Activated naive CD8-positive, alpha-beta T cell treated with anti-CD3 and anti-CD28 coated beads, Interleukin-2, amount 10 ng/mL, durations not matched to agents 7 days and 5 days (primary cell): ENCODE measurements at regions not wholly inside any gene's neighbourhood (a gene's known extent, or its start where the extent isn't known, plus 50 kb on each side); places are given as distances from the start of the nearest gene placed in this dataset.
A peak's percentile ranks its signal among the peaks of the same experiment; 100 is the strongest.
"Not testable (repeated sequence)": the region's sequence is repeated elsewhere in the genome, so short reads cannot be mapped to it uniquely, and the experiment has no call there.

Source experiments
- ATAC-seq: fragments of 150-1000 bp; cut with Tn5 transposase; one replicate; pipeline ENCODE4 v1.10.0; 2021; ENCODE audit warnings: low read depth, moderate library complexity
- POLR2A ChIA-PET: fragments of 350-600 bp; sonication (Branson Sonifier 250); formaldehyde crosslinking; loops from one replicate; lab custom pipeline; 2021; ENCODE audit warnings: antibody characterized with exemption; lab: Charles Lee
- DNase-seq: peaks from one replicate; pipeline ENCODE4 v3.0.0; 2021
- H3K27ac Mint-ChIP-seq: one replicate; pipeline ENCODE4 v1.8.0; 2022; ENCODE audit warnings: mild to moderate bottlenecking, mixed read lengths
- H3K27me3 Mint-ChIP-seq: one replicate; pipeline ENCODE4 v1.8.0; 2022; ENCODE audit warnings: mild to moderate bottlenecking, moderate library complexity, mixed read lengths
- H3K36me3 Mint-ChIP-seq: one replicate; pipeline ENCODE4 v1.8.0; 2021; ENCODE audit warnings: mild to moderate bottlenecking, mixed read lengths
- H3K4me1 Mint-ChIP-seq: one replicate; pipeline ENCODE4 v1.8.0; 2021; ENCODE audit warnings: mixed read lengths
- H3K4me3 Mint-ChIP-seq: one replicate; pipeline ENCODE4 v1.8.0; 2022; ENCODE audit warnings: mild to moderate bottlenecking, moderate library complexity, mixed read lengths
- H3K9me3 Mint-ChIP-seq: one replicate; pipeline ENCODE4 v1.8.0; 2021; ENCODE audit warnings: mixed read lengths

DNA sequence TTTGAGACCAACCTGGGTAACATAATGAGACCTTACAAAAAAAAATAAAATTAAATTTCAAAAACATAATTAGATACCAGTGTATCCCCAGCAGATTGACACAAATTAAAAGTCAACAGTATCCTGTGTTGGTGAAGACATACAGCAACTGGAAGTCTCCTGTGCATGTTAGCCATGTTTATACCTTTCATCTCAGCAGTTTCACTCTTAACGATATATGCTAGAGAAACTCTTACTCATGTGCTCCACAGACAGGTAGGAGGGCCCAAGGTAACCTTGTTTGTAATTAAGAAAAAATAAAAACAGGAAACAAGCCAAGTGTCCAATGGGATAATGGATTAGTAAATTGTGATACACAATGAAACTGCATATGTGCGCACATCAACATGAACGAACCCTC, 50.1 kb upstream of the N4BP3 start:
- no peaks in the 10 kb centered on the region for H3K9me3 Mint-ChIP-seq

DNA sequence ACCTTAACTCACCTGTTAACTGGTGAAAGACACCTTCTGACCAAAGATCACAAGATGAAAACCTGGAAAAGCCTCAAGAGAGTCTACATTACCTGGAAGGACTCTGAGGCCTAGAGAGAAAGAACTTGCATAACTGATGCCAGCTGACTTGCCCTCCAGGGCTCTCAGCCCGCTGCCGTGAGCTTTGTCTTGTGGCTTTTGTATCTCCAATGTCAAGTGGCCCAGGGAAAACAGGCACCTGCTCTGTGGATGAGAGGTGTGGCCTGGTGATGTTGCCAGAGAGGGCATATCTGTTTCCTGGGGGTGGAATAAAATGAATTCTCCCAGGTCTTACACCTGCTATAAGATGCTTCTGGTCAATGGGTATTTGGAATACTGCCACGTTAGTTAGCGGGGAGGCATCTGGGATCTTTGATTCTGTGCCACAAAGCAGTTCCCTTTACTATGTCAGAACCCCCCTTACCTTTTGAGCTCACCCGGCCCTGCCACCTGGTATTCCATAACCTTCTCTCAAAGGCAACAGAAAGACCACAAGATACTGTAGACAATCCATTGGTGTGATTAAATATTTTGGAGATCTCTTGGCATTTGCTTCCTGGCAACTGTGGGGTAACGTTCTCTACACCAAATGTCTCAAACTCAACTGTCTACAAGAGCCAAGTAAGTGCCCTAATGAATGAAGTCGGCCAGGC, 54.9 kb upstream of the N4BP3 start:
- no peaks in the 10 kb centered on the region for H3K9me3 Mint-ChIP-seq
- peaks cover 5% of the 10 kb centered on the region for H3K27me3 Mint-ChIP-seq
- ATAC-seq: no peak

More for the DNA sequence above, 50.1 kb upstream of the N4BP3 start:
- ATAC-seq (no peak), DNase-seq (no peak)
- POLR2A ChIA-PET: no interaction called here
- Mint-ChIP-seq H3K27me3 (peaks cover 14% of the 10 kb centered on the region), H3K36me3 (no peaks in the 10 kb centered on the region), H3K4me3 (no peak overlapping the region), H3K27ac (no peak overlapping the region), H3K4me1 (peaks cover 11% of the 10 kb centered on the region)

DNA sequence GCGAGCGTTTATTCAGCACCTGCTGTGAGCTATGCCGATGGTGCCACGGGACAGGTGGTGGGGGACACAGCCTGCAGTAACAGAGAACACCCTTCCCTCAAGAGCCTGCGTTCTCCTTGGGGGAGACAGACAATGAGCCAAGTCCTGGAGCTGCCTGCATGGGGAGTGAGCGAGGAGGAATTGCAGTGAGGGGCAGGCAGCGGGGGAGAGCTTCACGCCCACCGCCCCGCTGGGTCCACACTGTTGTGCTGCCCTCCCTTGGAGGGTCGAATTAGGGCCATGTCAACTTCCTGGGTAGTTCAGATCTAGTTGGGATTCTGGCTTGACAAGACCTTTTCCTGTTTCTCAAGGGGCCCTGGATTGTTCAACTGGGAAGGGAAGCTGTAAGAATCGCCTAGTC, 55.5 kb upstream of the N4BP3 start:
- DNase-seq: no peak
- Mint-ChIP-seq H3K4me1 (peaks cover 6% of the 10 kb centered on the region), H3K36me3 (no peaks in the 10 kb centered on the region), H3K4me3 (no peak overlapping the region), H3K27me3 (peaks cover 5% of the 10 kb centered on the region), H3K27ac (no peak overlapping the region), H3K9me3 (no peaks in the 10 kb centered on the region)
- no peak for ATAC-seq
- POLR2A ChIA-PET: no interaction called here

More for the DNA sequence above, 54.9 kb upstream of the N4BP3 start:
- no peaks in the 10 kb centered on the region for H3K36me3 Mint-ChIP-seq
- H3K4me1 Mint-ChIP-seq: peaks cover 6% of the 10 kb centered on the region
- H3K27ac Mint-ChIP-seq: no peak overlapping the region
- H3K4me3 Mint-ChIP-seq: no peak overlapping the region
- POLR2A ChIA-PET: interaction anchor here (0.7 kb wide), 1 partner anchor 59 kb away, joined by 7 read pairs; no protein-coding TSS in a partner anchor
- DNase-seq: no peak

GRCh38 chr5:178056935-178057334, 56.4 kb upstream of the N4BP3 start:
- no peak overlapping the region for H3K27ac Mint-ChIP-seq
- peaks cover 5% of the 10 kb centered on the region for H3K27me3 Mint-ChIP-seq
- POLR2A ChIA-PET: no interaction called here
- no peak for DNase-seq
- H3K4me3 Mint-ChIP-seq: no peak overlapping the region
- no peak for ATAC-seq
- H3K36me3 Mint-ChIP-seq: no peaks in the 10 kb centered on the region
- no peaks in the 10 kb centered on the region for H3K4me1 Mint-ChIP-seq
- no peaks in the 10 kb centered on the region for H3K9me3 Mint-ChIP-seq

DNA sequence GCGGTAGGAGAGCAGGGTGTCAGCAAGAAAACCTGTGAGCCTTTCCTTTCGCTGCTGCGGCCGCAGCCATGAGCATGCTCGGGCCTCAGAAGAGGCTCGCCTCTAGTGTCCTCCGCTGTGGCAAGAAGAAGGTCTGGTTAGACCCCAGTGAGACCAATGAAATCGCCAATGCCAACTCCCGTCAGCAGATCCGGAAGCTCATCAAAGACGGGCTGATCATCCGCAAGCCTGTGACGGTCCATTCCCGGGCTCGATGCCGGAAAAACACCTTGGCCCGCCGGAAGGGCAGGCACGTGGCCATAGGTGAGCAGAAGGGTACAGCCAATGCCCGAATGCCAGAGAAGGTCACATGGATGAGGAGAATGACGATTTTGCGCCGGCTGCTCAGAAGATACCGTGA, 57.8 kb upstream of the N4BP3 start:
- DNase-seq, H3K27ac Mint-ChIP-seq, H3K36me3 Mint-ChIP-seq, H3K27me3 Mint-ChIP-seq, POLR2A ChIA-PET, ATAC-seq, H3K9me3 Mint-ChIP-seq, H3K4me3 Mint-ChIP-seq, H3K4me1 Mint-ChIP-seq: not testable (repeated sequence)

DNA sequence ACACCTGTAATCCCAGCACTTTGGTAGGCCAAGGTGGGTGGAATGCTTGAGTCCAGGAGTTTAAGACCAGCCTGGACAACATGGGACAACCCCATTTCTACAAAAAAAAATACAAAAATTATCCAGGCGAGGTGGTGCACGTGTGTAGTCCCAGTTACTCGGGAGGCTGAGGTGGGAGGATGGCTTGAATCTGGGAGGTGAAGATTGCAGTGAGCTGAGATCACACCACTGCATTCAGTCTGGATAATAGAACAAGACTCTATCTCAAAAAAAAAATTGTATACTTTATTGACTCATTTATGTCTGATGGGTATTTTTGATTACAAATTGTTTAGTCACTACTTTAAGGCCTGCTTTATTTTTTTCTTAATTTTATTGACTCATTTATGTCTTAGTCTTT, 56.0 kb upstream of the PROP1 start:
- DNase-seq, H3K36me3 Mint-ChIP-seq, H3K4me1 Mint-ChIP-seq, H3K4me3 Mint-ChIP-seq, POLR2A ChIA-PET, ATAC-seq, H3K27ac Mint-ChIP-seq, H3K9me3 Mint-ChIP-seq, H3K27me3 Mint-ChIP-seq: not testable (repeated sequence)

GRCh38 chr5:178050873-178051272, 54.8 kb upstream of the PROP1 start:
- H3K27me3 Mint-ChIP-seq, ATAC-seq, POLR2A ChIA-PET: not testable (repeated sequence)

DNA sequence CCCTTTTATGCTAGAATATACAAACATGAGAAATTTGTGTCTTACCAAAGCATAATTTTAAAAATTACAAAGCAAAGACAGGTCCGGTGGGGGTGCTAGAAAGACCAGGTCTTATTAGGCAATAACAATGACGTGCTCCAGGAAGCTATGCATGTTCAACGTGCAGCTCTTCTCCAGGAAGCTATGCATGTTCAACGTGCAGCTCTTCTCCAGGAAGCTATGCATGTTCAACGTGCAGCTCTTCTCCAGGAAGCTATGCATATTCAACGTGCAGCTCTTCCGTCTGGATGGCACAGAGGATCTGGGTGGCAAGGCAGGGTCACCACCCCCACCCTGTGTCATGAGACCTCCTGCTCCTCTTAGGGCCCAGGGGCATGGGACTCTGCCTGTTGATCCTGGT, 51.9 kb upstream of the PROP1 start:
- H3K27me3 Mint-ChIP-seq, H3K9me3 Mint-ChIP-seq, H3K4me1 Mint-ChIP-seq, ATAC-seq, H3K27ac Mint-ChIP-seq, DNase-seq, H3K4me3 Mint-ChIP-seq, H3K36me3 Mint-ChIP-seq, POLR2A ChIA-PET: not testable (repeated sequence)

More at GRCh38 chr5:178050873-178051272, 54.8 kb upstream of the PROP1 start:
- not testable (repeated sequence) for H3K4me1 Mint-ChIP-seq, H3K36me3 Mint-ChIP-seq, H3K9me3 Mint-ChIP-seq, DNase-seq, H3K27ac Mint-ChIP-seq, H3K4me3 Mint-ChIP-seq

DNA sequence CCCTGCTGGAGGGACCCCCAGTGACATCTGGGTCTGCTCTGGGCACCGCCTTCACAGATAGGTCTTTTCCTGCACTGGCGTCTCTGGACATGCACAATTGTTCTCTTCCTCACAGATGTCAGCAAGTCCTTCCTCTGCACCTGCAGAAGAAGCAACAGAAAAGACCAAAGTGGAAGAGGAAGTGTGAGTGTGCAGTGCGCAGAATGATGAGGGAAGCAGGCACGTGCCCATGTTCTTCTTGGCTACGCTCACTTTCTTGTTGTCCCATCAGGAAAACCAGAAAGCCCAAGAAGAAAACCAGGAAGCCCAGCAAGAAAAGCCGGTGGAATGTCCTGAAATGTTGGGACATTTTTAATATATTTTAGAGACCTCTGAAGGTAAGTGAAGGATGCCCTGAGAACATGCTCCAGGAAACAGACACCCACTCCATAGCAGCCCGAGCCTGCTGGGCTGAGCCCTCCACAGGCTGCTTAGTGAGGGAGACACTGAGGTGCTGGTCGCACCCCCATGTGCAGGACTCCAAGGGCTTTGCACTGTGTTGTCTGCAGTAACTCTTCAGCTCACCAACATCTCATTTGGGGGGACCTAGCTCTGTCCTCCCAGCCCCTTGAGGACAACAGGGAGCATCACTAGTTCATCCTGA, 50.8 kb upstream of the PROP1 start:
- POLR2A ChIA-PET, DNase-seq, H3K36me3 Mint-ChIP-seq, ATAC-seq, H3K27me3 Mint-ChIP-seq, H3K4me1 Mint-ChIP-seq, H3K9me3 Mint-ChIP-seq, H3K4me3 Mint-ChIP-seq: not testable (repeated sequence)
- peak overlapping the region; percentile 76 for H3K27ac Mint-ChIP-seq

DNA sequence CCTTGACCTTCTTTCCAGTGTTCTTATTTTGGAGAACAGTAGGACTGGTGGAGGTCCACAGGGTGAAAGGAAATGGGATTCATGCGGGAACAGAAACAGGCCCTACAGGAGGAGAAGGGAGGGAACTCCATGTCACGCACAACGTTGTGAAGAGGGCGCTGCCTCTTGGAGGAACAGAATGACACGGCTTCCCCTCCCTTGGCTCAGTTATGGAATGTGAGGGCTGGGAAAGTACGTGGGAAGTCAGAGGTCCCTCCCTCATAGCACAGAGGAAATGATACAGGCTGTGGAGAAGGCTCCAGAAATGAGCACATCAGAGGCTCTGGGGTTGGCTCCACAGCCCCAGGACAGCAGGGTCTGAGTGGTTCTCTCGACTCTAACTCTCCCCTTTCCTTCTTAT, 49.9 kb upstream of the PROP1 start:
- H3K9me3 Mint-ChIP-seq, H3K4me3 Mint-ChIP-seq, H3K4me1 Mint-ChIP-seq, DNase-seq, H3K27me3 Mint-ChIP-seq, POLR2A ChIA-PET, ATAC-seq, H3K36me3 Mint-ChIP-seq, H3K27ac Mint-ChIP-seq: not testable (repeated sequence)
